KBM-7 (cell line): ENCODE measurements at regions not wholly inside any gene's neighbourhood (a gene's known extent, or its start where the extent isn't known, plus 50 kb on each side); places are given as distances from the start of the nearest gene placed in this dataset.

Source experiments
- DNase-seq: peaks from one replicate; pipeline ENCODE4 v3.0.0-alpha.2; 2015
- in situ Hi-C: fragments of 300-500 bp; cut with MboI; formaldehyde crosslinking; loops from 2 replicates; pipeline ENCODE4 v1.14.3; 2020; ENCODE audit warnings: low sequenced_read_pairs, low pct_unique_long_range_greater_than_20kb, mixed read lengths

GRCh38 chr9:580652-581342 is 260.7 kb upstream of the DMRT1 start:
- in situ Hi-C loops: no loop called here
- DNase-seq: no peak

GRCh38 chr9:581673-582497 is 259.6 kb upstream of the DMRT1 start:
- in situ Hi-C loops: no loop called here

GRCh38 chr9:582775-583174 is 258.7 kb upstream of the DMRT1 start:
- in situ Hi-C loops: no loop called here
- DNase-seq: no peak

More at GRCh38 chr9:581673-582497, 259.6 kb upstream of the DMRT1 start:
- no peak for DNase-seq

- in situ Hi-C loops: no loop called here
- DNase-seq: no peak
Measured at GRCh38 chr9:587527-587926, 254.0 kb upstream of the DMRT1 start.

- in situ Hi-C loops: no loop called here
- no peak for DNase-seq
Measured at GRCh38 chr9:588981-589380, 252.5 kb upstream of the DMRT1 start.

GRCh38 chr9:589723-590122 is 251.8 kb upstream of the DMRT1 start:
- in situ Hi-C loops: no loop called here
- peak; percentile 56 for DNase-seq

- DNase-seq: no peak
- in situ Hi-C loops: no loop called here
Measured at GRCh38 chr9:591292-591691, 250.2 kb upstream of the DMRT1 start.

GRCh38 chr9:592225-592624 is 249.3 kb upstream of the DMRT1 start:
- DNase-seq: no peak
- in situ Hi-C loops: no loop called here

GRCh38 chr9:592733-593132 is 248.8 kb upstream of the DMRT1 start:
- in situ Hi-C loops: no loop called here
- DNase-seq: no peak

GRCh38 chr9:593809-594208 is 247.7 kb upstream of the DMRT1 start:
- DNase-seq: no peak
- in situ Hi-C loops: no loop called here

- DNase-seq: no peak
- in situ Hi-C loops: no loop called here
Measured at GRCh38 chr9:596703-597102, 244.8 kb upstream of the DMRT1 start.

GRCh38 chr9:600006-600405 is 241.5 kb upstream of the DMRT1 start:
- in situ Hi-C loops: no loop called here
- no peak for DNase-seq

- in situ Hi-C loops: no loop called here
- no peak for DNase-seq
Measured at GRCh38 chr9:602716-603115, 238.8 kb upstream of the DMRT1 start.

GRCh38 chr9:603126-603525 is 238.4 kb upstream of the DMRT1 start:
- in situ Hi-C loops: no loop called here
- DNase-seq: no peak

- in situ Hi-C loops: no loop called here
- DNase-seq: no peak
Measured at GRCh38 chr9:607417-607816, 234.1 kb upstream of the DMRT1 start.

GRCh38 chr9:613771-614347 is 227.6 kb upstream of the DMRT1 start:
- in situ Hi-C loops: loop anchor here (10.0 kb wide), 1 partner anchor 151 kb away; no protein-coding TSS in a partner anchor
- DNase-seq: peak; percentile 98

- in situ Hi-C loops: loop anchor here (10.0 kb wide), 1 partner anchor 150 kb away; no protein-coding TSS in a partner anchor
- DNase-seq: peak; percentile 82
Measured at GRCh38 chr9:614431-614830, 227.1 kb upstream of the DMRT1 start.

GRCh38 chr9:615756-616155 is 225.7 kb upstream of the DMRT1 start:
- no peak for DNase-seq
- in situ Hi-C loops: loop anchor here (10.0 kb wide), 1 partner anchor 149 kb away; no protein-coding TSS in a partner anchor

- no peak for DNase-seq
- in situ Hi-C loops: loop anchor here (10.0 kb wide), 1 partner anchor 148 kb away; no protein-coding TSS in a partner anchor
Measured at GRCh38 chr9:616694-617093, 224.8 kb upstream of the DMRT1 start.
